Stimulated activated CD8-positive, alpha-beta memory T cell treated with anti-CD3 and anti-CD28 coated beads, Interleukin-7, amount 100 ng/mL, for 4 hours (primary cell): ENCODE measurements at regions not wholly inside any gene's neighbourhood (a gene's known extent, or its start where the extent isn't known, plus 50 kb on each side); places are given as distances from the start of the nearest gene placed in this dataset.
A peak's percentile ranks its signal among the peaks of the same experiment; 100 is the strongest.

Experiments
- DNase-seq, 2 donors: peaks; one replicate each; pipeline ENCODE4 v3.0.0-alpha.2; 2020; ENCODE audit warnings: low read depth in 2 of 2

DNA sequence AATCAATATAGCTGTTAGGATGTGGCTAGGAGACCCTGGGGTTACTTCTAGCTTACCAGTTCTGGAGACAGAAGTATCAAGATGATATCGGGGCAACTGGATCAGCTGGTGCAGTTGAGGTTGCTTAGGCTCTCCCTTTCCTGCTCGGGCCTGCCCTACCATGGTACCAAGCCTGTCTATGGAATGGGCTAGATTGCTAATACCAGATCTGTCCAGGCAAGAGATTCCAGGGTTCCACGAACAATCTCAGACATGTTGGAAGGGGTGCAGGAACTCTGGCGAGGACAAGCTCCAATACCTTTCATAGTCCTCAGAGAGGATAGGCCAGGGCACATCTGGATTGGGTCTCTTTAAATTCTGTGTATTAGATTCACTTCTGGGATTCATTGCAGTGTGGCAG is 53.8 kb downstream of the ADM start:
- DNase-seq = no peak

DNA sequence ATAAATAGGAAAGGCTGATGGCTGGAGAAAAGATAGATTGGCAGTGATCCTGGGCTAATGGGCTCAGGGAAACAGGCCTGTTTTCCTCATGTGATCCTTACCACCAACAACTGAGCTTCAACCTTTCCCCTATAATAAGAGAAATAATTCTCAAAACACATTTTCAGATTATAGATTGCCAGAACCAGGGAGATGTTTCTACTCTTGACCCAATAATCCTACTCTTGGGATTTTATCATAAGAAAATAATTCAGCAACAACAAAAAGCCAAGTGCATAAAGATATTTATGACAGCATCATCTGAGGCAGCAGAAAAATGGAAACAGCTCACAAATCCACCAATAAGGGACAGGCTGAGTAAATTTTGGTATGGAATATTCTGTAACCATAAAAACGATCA is 54.3 kb downstream of the ADM start:
- DNase-seq = no peak

GRCh38 chr11:10360835-10361234 is 56.0 kb downstream of the ADM start:
- no peak for DNase-seq

GRCh38 chr11:10365045-10365444 is 60.2 kb downstream of the ADM start:
- no peak for DNase-seq

GRCh38 chr11:10366568-10367331 is 61.9 kb downstream of the ADM start:
- DNase-seq = peak; percentile 6 to 21

GRCh38 chr11:10371926-10372641 is 67.2 kb downstream of the ADM start:
- no peak for DNase-seq

GRCh38 chr11:10373340-10373739 is 68.5 kb downstream of the ADM start:
- no peak for DNase-seq

DNA sequence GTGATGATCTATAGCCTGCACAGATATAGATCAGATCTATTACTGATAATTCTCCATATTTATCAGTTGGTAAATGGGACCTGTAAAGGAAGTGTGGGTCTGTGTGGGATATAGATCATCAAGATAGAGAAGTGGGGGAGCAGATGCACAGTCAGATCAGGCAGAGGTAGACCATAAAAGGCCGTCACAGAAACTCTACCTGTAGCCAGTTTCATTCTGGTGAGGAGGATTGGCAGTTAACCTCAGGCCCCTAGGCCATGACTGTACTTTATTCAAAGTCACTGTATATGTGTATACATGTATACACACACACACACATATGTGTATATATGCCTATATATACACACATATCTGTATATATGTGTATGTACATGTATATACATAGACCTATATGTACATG is 69.1 kb downstream of the ADM start:
- DNase-seq = no peak

DNA sequence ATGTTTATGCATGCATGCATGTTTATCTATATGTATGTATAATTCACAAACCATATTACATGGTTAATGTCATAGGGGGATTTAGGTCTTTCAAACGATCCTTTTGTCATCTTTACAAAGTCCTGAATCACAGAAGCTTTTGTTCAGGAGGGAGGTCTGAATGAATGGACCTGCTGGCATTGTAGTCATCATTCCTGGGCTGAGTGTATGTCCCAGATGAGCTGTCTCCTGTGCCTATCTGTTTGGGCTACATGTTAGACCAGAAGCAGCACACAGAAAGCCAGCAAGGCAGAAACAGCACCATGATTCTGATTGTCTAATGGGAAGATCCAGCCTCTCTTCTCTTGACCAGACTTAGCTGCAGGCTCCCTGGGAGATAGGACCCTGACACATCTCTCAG is 69.5 kb downstream of the ADM start:
- DNase-seq = no peak

DNA sequence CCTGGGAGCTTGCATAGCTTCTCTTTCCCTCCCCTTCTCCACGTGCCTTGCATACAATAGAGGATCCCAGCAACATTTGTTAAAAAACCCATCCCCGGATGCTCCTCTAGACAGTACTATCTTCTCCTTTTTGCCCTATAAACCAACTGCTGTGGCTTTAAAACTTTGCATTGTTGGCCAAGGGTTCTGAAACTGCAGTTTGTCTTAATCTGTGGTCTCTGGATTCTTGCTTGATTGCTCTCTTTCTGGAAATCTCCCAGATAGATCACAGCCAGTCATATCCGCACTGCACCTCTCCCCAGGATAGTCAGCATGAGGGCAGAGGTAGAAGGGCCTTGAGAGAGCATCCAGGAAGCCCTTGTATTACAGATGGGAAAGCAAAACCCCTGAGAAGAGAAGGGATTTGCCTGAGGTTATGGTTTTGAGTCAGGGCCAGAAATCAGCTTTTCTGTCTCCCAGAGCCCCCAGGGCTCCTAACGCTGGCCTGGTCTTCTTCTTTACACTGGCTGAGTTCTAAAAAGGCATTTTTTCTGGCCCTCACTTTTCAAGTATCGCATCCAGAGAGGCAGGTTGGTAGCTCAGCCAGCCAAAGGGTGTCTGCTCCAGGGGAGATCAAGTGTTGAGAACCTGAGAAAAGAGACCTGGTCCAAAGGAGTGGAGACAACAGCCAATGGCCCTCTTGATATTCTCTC is 70.6 kb downstream of the ADM start:
- DNase-seq = no peak

DNA sequence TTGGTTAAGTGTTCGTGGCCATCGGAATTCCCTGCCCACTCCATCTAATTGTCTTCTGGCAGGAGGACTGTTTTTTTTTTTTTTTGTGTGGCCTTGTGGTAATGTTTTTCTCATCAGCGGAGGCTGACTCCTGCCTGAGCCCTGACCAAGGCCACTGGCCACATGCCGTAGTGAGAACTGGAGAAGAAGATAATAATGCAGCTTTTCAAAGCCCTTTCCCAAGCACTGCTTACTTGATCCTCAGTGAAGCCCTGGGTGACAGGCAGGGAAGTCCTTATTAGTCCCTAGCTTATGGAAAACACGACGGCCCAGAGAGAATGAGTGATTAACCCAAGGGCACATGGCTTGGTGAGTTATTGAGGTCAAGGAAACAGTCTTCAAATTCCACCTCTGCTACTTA is 71.2 kb downstream of the ADM start:
- DNase-seq = no peak

- no peak for DNase-seq
These were observed 72.3 kb downstream of the ADM start for GRCh38 chr11:10377183-10377582.

DNA sequence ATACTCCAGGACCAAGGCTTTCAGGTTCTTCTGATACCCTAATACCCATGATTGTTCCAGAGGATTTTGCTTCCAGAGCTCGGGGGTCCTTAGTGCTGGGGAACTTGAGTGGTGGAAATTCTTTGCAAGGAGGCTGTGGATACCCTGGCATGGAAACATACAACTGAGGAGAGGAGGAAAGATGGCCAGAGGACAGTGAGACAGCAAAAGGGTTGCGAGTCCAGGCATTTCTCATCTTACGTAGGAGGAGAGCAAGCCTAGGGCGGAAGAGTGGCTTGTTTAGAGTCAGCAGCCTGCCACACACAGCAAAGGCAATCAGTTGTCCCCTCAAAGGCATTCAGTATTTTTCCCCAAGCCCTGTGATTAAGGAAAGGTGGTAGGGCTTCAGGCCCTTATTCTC is 73.5 kb downstream of the ADM start:
- DNase-seq = no peak

GRCh38 chr11:10379022-10379421 is 74.1 kb downstream of the ADM start:
- no peak for DNase-seq

DNA sequence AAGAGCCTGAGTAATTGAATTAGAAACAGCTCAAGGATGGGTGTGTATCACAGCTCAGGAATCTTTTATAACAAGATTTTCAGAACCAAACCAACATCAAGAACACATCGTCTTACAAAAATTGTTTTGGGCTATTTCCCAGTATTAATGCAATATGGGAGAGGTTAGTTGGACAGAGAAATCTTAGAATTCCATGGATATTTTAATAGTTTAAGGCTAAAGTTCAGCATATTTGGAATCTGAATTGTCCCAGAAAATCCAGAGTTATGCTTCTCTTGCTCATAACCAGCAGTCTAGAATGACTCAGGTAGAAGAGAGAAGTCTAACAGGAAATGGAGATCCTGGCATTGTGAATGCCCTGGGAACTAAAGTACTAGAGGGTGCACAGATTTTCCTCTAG is 74.6 kb downstream of the ADM start:
- no peak for DNase-seq

GRCh38 chr11:10379871-10380568 is 75.0 kb upstream of the AMPD3 start:
- no peak for DNase-seq

DNA sequence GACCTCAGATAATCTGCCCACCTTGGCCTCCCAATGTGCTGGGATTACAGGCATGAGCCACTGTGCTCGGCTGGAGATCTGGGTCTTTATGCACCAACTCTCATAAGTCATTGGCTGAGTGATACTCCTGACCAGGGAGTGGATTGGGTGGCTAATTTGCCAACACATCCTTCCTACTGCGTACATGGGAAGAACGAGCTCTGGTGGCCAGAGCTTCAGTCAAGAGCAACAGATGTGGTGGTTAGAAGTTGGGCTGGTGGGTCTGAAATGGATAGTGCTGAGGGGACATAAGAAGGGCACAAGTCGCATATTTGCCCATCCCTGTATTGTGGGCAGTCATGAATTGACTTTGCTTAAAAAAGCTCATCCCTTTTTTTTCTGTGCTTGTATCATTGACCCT is 74.1 kb upstream of the AMPD3 start:
- no peak for DNase-seq

- DNase-seq = no peak
These were observed 73.3 kb upstream of the AMPD3 start for GRCh38 chr11:10381736-10382135.

- DNase-seq = no peak
These were observed 72.5 kb upstream of the AMPD3 start for GRCh38 chr11:10382518-10382917.

GRCh38 chr11:10385696-10386095 is 69.4 kb upstream of the AMPD3 start:
- no peak for DNase-seq

- no peak for DNase-seq
These were observed 68.7 kb upstream of the AMPD3 start for GRCh38 chr11:10386361-10386760.

- no peak for DNase-seq
These were observed 68.2 kb upstream of the AMPD3 start for GRCh38 chr11:10386861-10387205.
